ENCODE measurements at regions not wholly inside any gene's neighbourhood (a gene's known extent, or its start where the extent isn't known, plus 50 kb on each side); places are given as distances from the start of the nearest gene placed in this dataset.

DNA sequence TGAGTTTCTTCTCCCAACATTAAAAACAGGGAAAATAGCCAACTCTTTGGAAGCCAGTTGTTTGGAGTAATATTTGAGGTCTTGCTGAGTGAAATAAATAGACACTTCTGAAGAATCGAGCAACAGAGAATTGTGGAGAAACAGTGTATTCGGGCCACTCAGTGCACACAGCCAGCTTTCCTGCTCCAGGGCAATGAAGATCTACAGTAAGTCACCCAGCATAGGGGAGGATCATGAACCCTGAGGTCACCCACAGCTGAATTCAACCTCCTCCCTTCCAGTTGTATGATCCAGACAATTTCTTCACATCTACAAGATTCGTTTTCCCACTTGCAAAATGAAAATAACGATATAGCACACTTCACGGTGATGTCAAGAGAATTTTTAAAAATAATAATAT, 161.7 kb upstream of the BCL6 start:
- TF ChIP-seq, protein P1, sequence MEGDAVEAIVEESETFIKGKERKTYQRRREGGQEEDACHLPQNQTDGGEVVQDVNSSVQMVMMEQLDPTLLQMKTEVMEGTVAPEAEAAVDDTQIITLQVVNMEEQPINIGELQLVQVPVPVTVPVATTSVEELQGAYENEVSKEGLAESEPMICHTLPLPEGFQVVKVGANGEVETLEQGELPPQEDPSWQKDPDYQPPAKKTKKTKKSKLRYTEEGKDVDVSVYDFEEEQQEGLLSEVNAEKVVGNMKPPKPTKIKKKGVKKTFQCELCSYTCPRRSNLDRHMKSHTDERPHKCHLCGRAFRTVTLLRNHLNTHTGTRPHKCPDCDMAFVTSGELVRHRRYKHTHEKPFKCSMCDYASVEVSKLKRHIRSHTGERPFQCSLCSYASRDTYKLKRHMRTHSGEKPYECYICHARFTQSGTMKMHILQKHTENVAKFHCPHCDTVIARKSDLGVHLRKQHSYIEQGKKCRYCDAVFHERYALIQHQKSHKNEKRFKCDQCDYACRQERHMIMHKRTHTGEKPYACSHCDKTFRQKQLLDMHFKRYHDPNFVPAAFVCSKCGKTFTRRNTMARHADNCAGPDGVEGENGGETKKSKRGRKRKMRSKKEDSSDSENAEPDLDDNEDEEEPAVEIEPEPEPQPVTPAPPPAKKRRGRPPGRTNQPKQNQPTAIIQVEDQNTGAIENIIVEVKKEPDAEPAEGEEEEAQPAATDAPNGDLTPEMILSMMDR (IDR thresholded peaks at IDR 0.05; ENCODE audit: low read depth, low read length, poor library complexity, severe bottlenecking) = no peak
- no peak for TF ChIP-seq EZH2phosphoT487 (IDR thresholded peaks at IDR 0.05; ENCODE audit: borderline replicate concordance, low read length)
